RWPE2 (cell line): ENCODE measurements at regions not wholly inside any gene's neighbourhood (a gene's known extent, or its start where the extent isn't known, plus 50 kb on each side); places are given as distances from the start of the nearest gene placed in this dataset.

Experiments used
- ATAC-seq: fragments of 200-7000 bp; cut with Tn5 transposase; 3 replicates; pipeline ENCODE4 v1.9.1; 2021; ENCODE audit warnings: low read depth
- DNase-seq: peaks from one replicate; pipeline ENCODE4 v3.0.0-alpha.2; 2020; ENCODE audit warnings: low spot score
- H3K27ac ChIP-seq: fragments of 450-650 bp; 2 replicates; pipeline ENCODE4 v1.5.1; 2017; ENCODE audit warnings: mild to moderate bottlenecking; ENCODE audit not compliant: poor library complexity, severe bottlenecking
- H3K27me3 ChIP-seq: fragments of 250-450 bp; sonication (Bioruptor Pico); 2 replicates; pipeline ENCODE4 v1.5.1; 2021; ENCODE audit warnings: mild to moderate bottlenecking, moderate library complexity; ENCODE audit not compliant: insufficient read depth, poor library complexity, severe bottlenecking
- H3K36me3 ChIP-seq: fragments of 250-450 bp; sonication (Bioruptor Pico); 2 replicates; pipeline ENCODE4 v1.5.1; 2020; ENCODE audit warnings: low read depth, mild to moderate bottlenecking, moderate library complexity
- H3K4me1 ChIP-seq: fragments of 250-450 bp; sonication (Bioruptor Pico); 2 replicates; pipeline ENCODE4 v1.5.1; 2021; ENCODE audit warnings: mild to moderate bottlenecking, moderate library complexity; ENCODE audit not compliant: insufficient read depth, poor library complexity, severe bottlenecking
- H3K4me3 ChIP-seq: fragments of 250-450 bp; sonication (Bioruptor Pico); 2 replicates; pipeline ENCODE4 v1.5.1; 2021; ENCODE audit warnings: mild to moderate bottlenecking, moderate library complexity; ENCODE audit not compliant: severe bottlenecking
- H3K9me3 ChIP-seq: fragments of 250-450 bp; sonication (Bioruptor Pico); 2 replicates; pipeline ENCODE4 v1.5.1; 2021; ENCODE audit warnings: mild to moderate bottlenecking, moderate library complexity; ENCODE audit not compliant: severe bottlenecking
- TF ChIP-seq, protein P1 (sequence below): fragments of 450-650 bp; IDR thresholded peaks from one replicate; pipeline ENCODE4 v1.5.1; 2017; ENCODE audit warnings: mild to moderate bottlenecking, moderate library complexity; ENCODE audit not compliant: poor library complexity, severe bottlenecking

DNA sequence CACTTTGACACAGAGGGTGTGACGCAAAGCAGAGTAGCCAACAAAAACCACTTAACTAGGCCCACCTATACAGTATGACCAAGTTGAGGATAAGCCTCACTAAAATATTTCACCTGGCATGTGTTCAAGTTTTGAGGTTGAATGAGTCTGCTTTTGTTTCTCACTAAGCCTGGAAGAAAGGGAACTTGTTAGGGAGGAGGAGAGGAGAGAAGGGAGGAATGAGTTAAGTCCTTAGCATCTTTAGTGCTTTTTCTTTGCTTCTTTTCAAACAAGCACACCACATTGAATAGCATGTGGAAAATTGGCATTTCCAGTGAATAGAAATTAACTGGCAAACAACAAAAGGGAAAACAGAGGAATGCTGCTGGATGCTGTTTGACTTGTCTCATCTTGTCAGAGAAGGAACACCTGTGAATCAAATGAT, 461.9 kb downstream of the GJA1 start:
- peak overlapping the region; percentile 47 for H3K27ac ChIP-seq
- no peaks in the 10 kb centered on the region for H3K9me3 ChIP-seq
- no peak for DNase-seq
- H3K27me3 ChIP-seq, result no peaks in the 10 kb centered on the region
- TF ChIP-seq, protein P1, sequence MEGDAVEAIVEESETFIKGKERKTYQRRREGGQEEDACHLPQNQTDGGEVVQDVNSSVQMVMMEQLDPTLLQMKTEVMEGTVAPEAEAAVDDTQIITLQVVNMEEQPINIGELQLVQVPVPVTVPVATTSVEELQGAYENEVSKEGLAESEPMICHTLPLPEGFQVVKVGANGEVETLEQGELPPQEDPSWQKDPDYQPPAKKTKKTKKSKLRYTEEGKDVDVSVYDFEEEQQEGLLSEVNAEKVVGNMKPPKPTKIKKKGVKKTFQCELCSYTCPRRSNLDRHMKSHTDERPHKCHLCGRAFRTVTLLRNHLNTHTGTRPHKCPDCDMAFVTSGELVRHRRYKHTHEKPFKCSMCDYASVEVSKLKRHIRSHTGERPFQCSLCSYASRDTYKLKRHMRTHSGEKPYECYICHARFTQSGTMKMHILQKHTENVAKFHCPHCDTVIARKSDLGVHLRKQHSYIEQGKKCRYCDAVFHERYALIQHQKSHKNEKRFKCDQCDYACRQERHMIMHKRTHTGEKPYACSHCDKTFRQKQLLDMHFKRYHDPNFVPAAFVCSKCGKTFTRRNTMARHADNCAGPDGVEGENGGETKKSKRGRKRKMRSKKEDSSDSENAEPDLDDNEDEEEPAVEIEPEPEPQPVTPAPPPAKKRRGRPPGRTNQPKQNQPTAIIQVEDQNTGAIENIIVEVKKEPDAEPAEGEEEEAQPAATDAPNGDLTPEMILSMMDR, result no peak
- H3K4me3 ChIP-seq, result no peak overlapping the region
- ATAC-seq, result peak; percentile 77
- H3K4me1 ChIP-seq, result peaks cover 22% of the 10 kb centered on the region
- no peaks in the 10 kb centered on the region for H3K36me3 ChIP-seq

DNA sequence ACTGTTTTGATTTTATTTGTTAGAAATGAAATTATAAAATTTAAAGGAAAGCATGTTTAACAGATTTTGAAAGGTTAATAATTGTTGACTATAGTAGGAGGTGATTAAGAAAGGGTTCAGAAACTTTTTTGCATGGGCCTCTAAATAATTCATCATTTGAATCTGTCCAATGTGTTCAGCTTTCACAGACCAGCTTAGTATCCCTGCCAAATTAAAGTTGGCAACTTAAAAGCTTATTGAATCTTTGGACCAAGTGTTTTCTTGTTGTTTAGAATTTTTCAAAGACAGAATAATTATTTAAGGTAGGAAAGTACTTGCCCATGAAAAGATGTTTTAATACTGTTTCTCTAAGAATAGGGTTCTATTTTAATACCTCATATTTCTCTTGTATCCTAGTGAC, 466.0 kb downstream of the GJA1 start:
- Histone ChIP-seq H3K4me1 (peaks cover 16% of the 10 kb centered on the region), H3K9me3 (no peaks in the 10 kb centered on the region), H3K27me3 (no peaks in the 10 kb centered on the region), H3K4me3 (no peak overlapping the region), H3K27ac (no peak overlapping the region), H3K36me3 (no peaks in the 10 kb centered on the region)
- no peak for DNase-seq
- TF ChIP-seq, protein P1, result no peak
- ATAC-seq, result no peak

DNA sequence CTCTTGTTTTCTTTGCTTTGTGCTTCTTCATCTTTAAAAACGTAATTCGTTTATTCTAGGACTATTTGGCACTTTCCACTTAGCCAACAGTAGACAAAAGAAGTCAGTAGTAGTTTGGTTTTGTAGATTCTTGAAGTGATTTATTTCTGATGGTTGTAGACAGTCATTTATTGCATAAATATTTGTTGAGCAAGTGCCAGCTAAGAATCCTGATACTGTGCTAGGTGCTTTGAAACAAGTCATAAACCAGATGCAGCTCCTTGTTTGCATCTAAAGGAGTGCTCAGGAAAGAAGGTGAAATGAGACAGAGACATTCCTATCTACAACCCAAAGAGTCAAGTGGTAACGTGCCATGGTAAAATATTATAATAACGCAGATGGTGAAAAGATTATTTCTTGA, 469.1 kb downstream of the GJA1 start:
- DNase-seq, result no peak

DNA sequence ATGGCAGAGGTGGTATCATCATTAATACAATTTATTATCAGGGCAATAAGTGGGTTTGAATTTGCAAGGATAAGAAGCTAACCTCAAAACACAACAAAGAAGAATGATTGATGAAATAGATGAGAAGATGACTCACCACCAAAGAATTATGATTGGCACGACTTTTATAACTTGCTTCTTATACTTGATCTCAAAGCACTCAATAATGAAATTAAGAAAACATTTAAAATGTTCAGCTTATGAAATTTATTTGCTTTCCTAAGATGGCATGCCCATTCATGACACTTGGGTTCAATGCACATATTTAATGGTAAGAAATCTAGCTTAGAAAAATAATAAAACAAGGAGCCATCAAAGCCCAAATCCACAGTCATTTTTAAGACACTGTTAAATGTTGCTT, 477.5 kb downstream of the GJA1 start:
- Histone ChIP-seq H3K27ac (no peak overlapping the region), H3K9me3 (no peaks in the 10 kb centered on the region), H3K4me1 (peaks cover 3% of the 10 kb centered on the region), H3K27me3 (no peaks in the 10 kb centered on the region), H3K4me3 (no peak overlapping the region), H3K36me3 (no peaks in the 10 kb centered on the region)
- DNase-seq (no peak), ATAC-seq (no peak)
- TF ChIP-seq, protein P1, result no peak

More for the DNA sequence above, 469.1 kb downstream of the GJA1 start:
- Histone ChIP-seq H3K4me1 (no peaks in the 10 kb centered on the region), H3K36me3 (no peaks in the 10 kb centered on the region), H3K27me3 (no peaks in the 10 kb centered on the region), H3K9me3 (no peaks in the 10 kb centered on the region), H3K4me3 (no peak overlapping the region), H3K27ac (no peak overlapping the region)
- no peak for ATAC-seq
- TF ChIP-seq, protein P1, result no peak

DNA sequence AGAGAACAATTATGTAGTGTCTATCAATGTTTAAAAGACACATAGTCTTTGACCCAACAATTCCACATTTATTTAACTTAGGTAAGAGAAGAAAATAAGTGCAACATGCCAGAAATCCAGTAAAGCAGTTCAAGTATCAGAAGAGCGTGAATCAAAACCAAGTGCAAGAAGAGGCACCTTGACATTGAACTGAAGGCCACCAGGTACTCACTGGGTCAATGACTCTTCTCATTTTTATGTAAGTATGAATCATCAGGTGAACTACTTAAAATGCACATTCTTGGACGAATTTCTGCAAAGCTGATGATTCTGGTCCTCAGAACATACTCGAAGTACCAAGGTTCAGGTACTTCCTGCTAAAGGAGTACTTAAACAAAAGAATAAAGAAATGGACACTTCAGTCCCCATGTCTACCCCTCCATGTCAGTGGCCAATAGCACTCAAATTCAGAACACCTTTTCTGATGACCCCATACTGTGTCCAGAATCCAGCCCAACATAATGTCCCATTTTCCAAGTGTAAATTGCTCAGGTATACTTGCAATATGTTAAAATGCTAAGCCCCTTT, 481.9 kb downstream of the GJA1 start:
- DNase-seq, result no peak
- ATAC-seq, result no peak
- Histone ChIP-seq H3K27ac (no peak overlapping the region), H3K4me3 (no peak overlapping the region), H3K4me1 (peaks cover 6% of the 10 kb centered on the region), H3K27me3 (no peaks in the 10 kb centered on the region), H3K36me3 (no peaks in the 10 kb centered on the region), H3K9me3 (no peaks in the 10 kb centered on the region)
- TF ChIP-seq, protein P1, result no peak
